C4-2B (cell line): ENCODE measurements at regions not wholly inside any gene's neighbourhood (a gene's known extent, or its start where the extent isn't known, plus 50 kb on each side); places are given as distances from the start of the nearest gene placed in this dataset.

Source experiments
- CTCF ChIP-seq: fragments of 450-650 bp; conservative IDR thresholded peaks from 2 replicates; pipeline ENCODE4 v1.5.1; 2017; ENCODE audit warnings: mild to moderate bottlenecking
- ZFX ChIP-seq: fragments of 450-650 bp; IDR thresholded peaks from 2 replicates; pipeline ENCODE4 v1.6.1; 2017

GRCh38 chr6:51163843-51164529 lies 345.3 kb downstream of the TFAP2B start:
- TF ChIP-seq ZFX, result no peak
- TF ChIP-seq CTCF, result no peak
